OCI-LY1 (cell line): ENCODE measurements at regions not wholly inside any gene's neighbourhood (a gene's known extent, or its start where the extent isn't known, plus 50 kb on each side); places are given as distances from the start of the nearest gene placed in this dataset.

Source experiments
- H2AFZ ChIP-seq: fragments of 200-600 bp; sonication (generic), shearing (Covaris generic); 2 replicates; pipeline ENCODE4 v1.6.0; 2014; ENCODE audit warnings: antibody characterized with exemption, mild to moderate bottlenecking, low read length
- H3F3A ChIP-seq: fragments of 200-600 bp; sonication (generic), shearing (Covaris generic); 2 replicates; pipeline ENCODE4 v1.6.0; 2014; ENCODE audit warnings: mild to moderate bottlenecking, antibody characterized with exemption, low read length, moderate library complexity; ENCODE audit not compliant: insufficient read depth
- H3K27ac ChIP-seq: fragments of 200-600 bp; sonication (generic); 2 replicates; pipeline ENCODE4 v1.5.1; 2014; ENCODE audit warnings: low read length, mixed run types, mild to moderate bottlenecking, low read depth; ENCODE audit not compliant: poor library complexity, severe bottlenecking
- H3K27me3 ChIP-seq: fragments of 200-600 bp; sonication (generic); 2 replicates; pipeline ENCODE4 v1.6.0; 2014; ENCODE audit warnings: antibody characterized with exemption, mild to moderate bottlenecking, low read length, moderate library complexity; ENCODE audit not compliant: insufficient read depth
- H3K36me3 ChIP-seq: fragments of 200-600 bp; sonication (generic); 2 replicates; pipeline ENCODE4 v1.6.1; 2014; ENCODE audit warnings: mild to moderate bottlenecking, antibody characterized with exemption, low read length, moderate library complexity, mixed read lengths; ENCODE audit not compliant: insufficient read depth
- H3K4me1 ChIP-seq: fragments of 200-600 bp; sonication (generic); 2 replicates; pipeline ENCODE4 v1.5.1; 2014; ENCODE audit warnings: mild to moderate bottlenecking, low read length, moderate library complexity; ENCODE audit not compliant: insufficient read depth, severe bottlenecking
- H3K4me2 ChIP-seq: fragments of 200-600 bp; sonication (generic), shearing (Covaris generic); 2 replicates; pipeline ENCODE4 v1.6.1; 2014; ENCODE audit warnings: low read length
- H3K4me3 ChIP-seq: fragments of 200-600 bp; sonication (generic); 2 replicates; pipeline ENCODE4 v1.5.1; 2014; ENCODE audit warnings: low read length, low read depth, mild to moderate bottlenecking, mixed read lengths; ENCODE audit not compliant: poor library complexity, severe bottlenecking
- H3K79me2 ChIP-seq: fragments of 200-600 bp; shearing (Covaris generic); 2 replicates; pipeline ENCODE4 v1.6.1; 2016; ENCODE audit warnings: mixed run types, low read length, mixed read lengths; ENCODE audit not compliant: insufficient read depth
- H3K9ac ChIP-seq: fragments of 200-600 bp; sonication (generic), shearing (Covaris generic); 2 replicates; pipeline ENCODE4 v1.6.1; 2014; ENCODE audit warnings: mild to moderate bottlenecking, low read length, mixed read lengths
- H3K9me2 ChIP-seq: fragments of 200-600 bp; sonication (generic), shearing (Covaris generic); 2 replicates; pipeline ENCODE4 v1.6.1; 2014; ENCODE audit warnings: low read depth, mild to moderate bottlenecking, low read length, mixed read lengths
- H3K9me3 ChIP-seq: fragments of 200-600 bp; shearing (Covaris generic); 2 replicates; pipeline ENCODE4 v1.6.1; 2014; ENCODE audit warnings: low read length, mixed read lengths
- H4K20me1 ChIP-seq: fragments of 200-600 bp; sonication (generic), shearing (Covaris generic); 2 replicates; pipeline ENCODE4 v1.6.0; 2016; ENCODE audit warnings: mild to moderate bottlenecking, low read length; ENCODE audit not compliant: insufficient read depth
- EZH2 ChIP-seq: fragments of 200-600 bp; sonication (generic), shearing (Covaris generic); IDR thresholded peaks from 2 replicates; pipeline ENCODE4 v1.8.0; 2017; ENCODE audit warnings: borderline replicate concordance, mixed run types, mild to moderate bottlenecking, antibody characterized with exemption, low read length, moderate library complexity, mixed read lengths
- TF ChIP-seq, protein P1 (sequence below): fragments of 200-600 bp; sonication (generic), shearing (Covaris generic); IDR thresholded peaks from 2 replicates; pipeline ENCODE4 v1.5.1; 2017; ENCODE audit warnings: mild to moderate bottlenecking, antibody characterized with exemption, low read length, moderate library complexity, mixed read lengths

DNA sequence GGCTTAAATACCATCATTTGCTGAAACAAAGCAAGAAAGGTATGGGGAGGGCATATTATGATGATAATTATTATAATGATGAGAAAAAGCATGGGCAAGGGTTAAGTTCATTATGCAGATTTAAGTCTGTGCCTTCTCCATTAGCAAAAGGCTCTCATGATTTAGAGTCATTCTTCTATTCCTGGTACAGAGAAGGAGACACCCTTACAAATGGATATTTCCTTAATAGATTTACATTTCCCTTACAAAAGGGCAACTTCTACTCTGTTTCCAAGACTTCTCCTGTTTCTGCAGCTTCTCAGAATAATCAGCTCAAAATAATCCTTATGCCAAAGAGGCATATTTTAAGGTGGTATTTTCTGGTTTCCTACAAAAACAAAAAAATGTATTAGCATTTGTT is 121.1 kb upstream of the CAMK1G start:
- no peaks in the 10 kb centered on the region for H3K9me2 ChIP-seq
- H3K4me2 ChIP-seq: no peak overlapping the region
- no peak overlapping the region for H3K9ac ChIP-seq
- no peaks in the 10 kb centered on the region for H4K20me1 ChIP-seq
- H3K4me1 ChIP-seq: no peaks in the 10 kb centered on the region
- H3K27ac ChIP-seq: no peak overlapping the region
- H3K36me3 ChIP-seq: no peaks in the 10 kb centered on the region; the same call in 1 of the 2 replicates
- H3K79me2 ChIP-seq: no peaks in the 10 kb centered on the region
- TF ChIP-seq, protein P1, sequence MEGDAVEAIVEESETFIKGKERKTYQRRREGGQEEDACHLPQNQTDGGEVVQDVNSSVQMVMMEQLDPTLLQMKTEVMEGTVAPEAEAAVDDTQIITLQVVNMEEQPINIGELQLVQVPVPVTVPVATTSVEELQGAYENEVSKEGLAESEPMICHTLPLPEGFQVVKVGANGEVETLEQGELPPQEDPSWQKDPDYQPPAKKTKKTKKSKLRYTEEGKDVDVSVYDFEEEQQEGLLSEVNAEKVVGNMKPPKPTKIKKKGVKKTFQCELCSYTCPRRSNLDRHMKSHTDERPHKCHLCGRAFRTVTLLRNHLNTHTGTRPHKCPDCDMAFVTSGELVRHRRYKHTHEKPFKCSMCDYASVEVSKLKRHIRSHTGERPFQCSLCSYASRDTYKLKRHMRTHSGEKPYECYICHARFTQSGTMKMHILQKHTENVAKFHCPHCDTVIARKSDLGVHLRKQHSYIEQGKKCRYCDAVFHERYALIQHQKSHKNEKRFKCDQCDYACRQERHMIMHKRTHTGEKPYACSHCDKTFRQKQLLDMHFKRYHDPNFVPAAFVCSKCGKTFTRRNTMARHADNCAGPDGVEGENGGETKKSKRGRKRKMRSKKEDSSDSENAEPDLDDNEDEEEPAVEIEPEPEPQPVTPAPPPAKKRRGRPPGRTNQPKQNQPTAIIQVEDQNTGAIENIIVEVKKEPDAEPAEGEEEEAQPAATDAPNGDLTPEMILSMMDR: no peak
- TF ChIP-seq EZH2: no peak
- no peaks in the 10 kb centered on the region for H3K9me3 ChIP-seq
- no peak overlapping the region for H3K4me3 ChIP-seq
- H2AFZ ChIP-seq: no peak overlapping the region
- H3F3A ChIP-seq: no peaks in the 10 kb centered on the region
- no peaks in the 10 kb centered on the region for H3K27me3 ChIP-seq

DNA sequence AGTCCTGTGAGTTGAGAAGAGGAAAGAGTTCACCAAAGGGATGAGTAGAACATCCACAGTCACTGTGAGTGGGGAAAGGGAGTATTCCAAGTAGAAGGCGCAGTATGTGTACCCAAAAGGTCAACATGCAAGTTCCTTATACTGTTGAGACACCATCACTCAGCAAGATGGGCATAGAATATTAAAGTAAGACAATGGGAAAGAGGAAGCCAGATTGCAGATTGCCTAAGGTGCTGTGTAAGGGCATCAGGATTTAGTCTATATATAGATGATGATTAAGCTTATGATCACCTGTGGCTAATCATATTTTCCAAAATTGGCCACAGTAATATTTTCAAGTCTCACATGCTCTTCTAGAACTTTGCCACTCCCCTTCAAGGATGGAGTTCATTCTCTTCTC is 120.1 kb upstream of the CAMK1G start:
- Histone ChIP-seq H3K4me1 (no peaks in the 10 kb centered on the region), H3F3A (no peaks in the 10 kb centered on the region), H4K20me1 (no peaks in the 10 kb centered on the region), H3K36me3 (no peaks in the 10 kb centered on the region; the same call in 1 of the 2 replicates), H3K4me3 (no peak overlapping the region), H3K27ac (no peak overlapping the region), H3K27me3 (no peaks in the 10 kb centered on the region), H3K9me3 (no peaks in the 10 kb centered on the region), H3K79me2 (no peaks in the 10 kb centered on the region), H3K4me2 (no peak overlapping the region), H2AFZ (no peak overlapping the region), H3K9me2 (no peaks in the 10 kb centered on the region), H3K9ac (no peak overlapping the region)
- no peak for TF ChIP-seq EZH2
- TF ChIP-seq, protein P1: no peak

DNA sequence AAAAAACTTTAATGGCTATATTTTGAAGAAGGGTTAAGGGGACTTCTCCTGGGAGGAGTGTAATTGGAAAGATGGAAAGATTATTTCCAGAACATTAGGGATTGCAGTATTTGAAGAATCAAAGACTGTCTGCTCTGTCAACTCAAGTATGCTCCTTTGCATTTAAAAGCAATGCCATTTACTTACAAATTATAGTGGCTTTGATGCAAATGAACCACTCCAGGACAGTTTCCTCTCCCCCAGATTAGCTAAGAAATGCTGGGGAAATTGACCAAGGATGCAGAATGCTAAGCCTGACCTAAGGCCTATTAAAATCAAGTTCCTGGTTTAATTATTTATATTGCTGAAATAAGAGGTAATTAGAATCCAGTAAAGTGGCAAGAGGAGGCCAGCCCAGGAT is 110.5 kb upstream of the CAMK1G start:
- H3K4me2 ChIP-seq: no peak overlapping the region
- no peak overlapping the region for H3K27ac ChIP-seq
- no peaks in the 10 kb centered on the region for H3F3A ChIP-seq
- H3K79me2 ChIP-seq: no peaks in the 10 kb centered on the region
- H3K27me3 ChIP-seq: no peaks in the 10 kb centered on the region
- no peaks in the 10 kb centered on the region for H3K9me3 ChIP-seq
- H3K9me2 ChIP-seq: no peaks in the 10 kb centered on the region
- TF ChIP-seq, protein P1: no peak
- TF ChIP-seq EZH2: no peak
- no peak overlapping the region for H3K9ac ChIP-seq
- no peak overlapping the region for H2AFZ ChIP-seq
- no peak overlapping the region for H3K4me3 ChIP-seq
- no peaks in the 10 kb centered on the region for H4K20me1 ChIP-seq
- H3K4me1 ChIP-seq: no peaks in the 10 kb centered on the region
- H3K36me3 ChIP-seq: no peaks in the 10 kb centered on the region
